GM13976 (cell line): ENCODE measurements at regions not wholly inside any gene's neighbourhood (a gene's known extent, or its start where the extent isn't known, plus 50 kb on each side); places are given as distances from the start of the nearest gene placed in this dataset.

Source experiments
- DNase-seq: peaks from one replicate; pipeline ENCODE4 v3.0.0; 2012; ENCODE audit warnings: low spot score
- CTCF ChIP-seq: IDR thresholded peaks from 2 replicates; pipeline ENCODE4 v1.5.1; 2012; ENCODE audit warnings: borderline replicate concordance, mild to moderate bottlenecking; ENCODE audit not compliant: insufficient read depth; ENCODE audit errors: extremely low read depth, missing control alignments, control extremely low read depth
- in situ Hi-C: fragments of 300-500 bp; cut with MboI; formaldehyde crosslinking; loops from one replicate; pipeline ENCODE4 v1.12.0; 2022; ENCODE audit warnings: low sequenced_read_pairs, mixed read lengths, inconsistent platforms; ENCODE audit not compliant: unreplicated experiment

GRCh38 chr18:26685438-26686157, 137.2 kb upstream of the KCTD1 start:
- in situ Hi-C loops, result no loop called here
- TF ChIP-seq CTCF, result no peak
- no peak for DNase-seq

DNA sequence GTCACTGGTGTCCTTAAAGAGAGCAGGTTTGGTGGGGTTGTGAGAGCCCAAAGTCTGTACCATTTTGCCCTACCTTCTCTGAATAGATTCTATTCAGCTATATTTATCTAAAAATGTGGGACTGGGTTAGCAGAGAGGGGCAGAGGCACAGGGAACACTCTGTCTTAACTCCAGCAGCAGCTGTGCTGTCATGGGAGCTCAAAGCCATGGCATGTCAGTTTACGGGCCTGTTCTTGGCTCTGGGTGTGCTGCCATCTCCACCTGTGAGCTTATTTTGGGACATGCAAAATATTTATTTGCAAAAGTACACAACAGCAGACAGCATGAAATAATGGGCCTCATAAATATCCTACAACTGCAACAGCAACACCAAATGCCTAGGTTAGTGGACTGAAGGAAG, 129.6 kb upstream of the KCTD1 start:
- in situ Hi-C loops, result no loop called here
- no peak for DNase-seq
- TF ChIP-seq CTCF, result no peak

DNA sequence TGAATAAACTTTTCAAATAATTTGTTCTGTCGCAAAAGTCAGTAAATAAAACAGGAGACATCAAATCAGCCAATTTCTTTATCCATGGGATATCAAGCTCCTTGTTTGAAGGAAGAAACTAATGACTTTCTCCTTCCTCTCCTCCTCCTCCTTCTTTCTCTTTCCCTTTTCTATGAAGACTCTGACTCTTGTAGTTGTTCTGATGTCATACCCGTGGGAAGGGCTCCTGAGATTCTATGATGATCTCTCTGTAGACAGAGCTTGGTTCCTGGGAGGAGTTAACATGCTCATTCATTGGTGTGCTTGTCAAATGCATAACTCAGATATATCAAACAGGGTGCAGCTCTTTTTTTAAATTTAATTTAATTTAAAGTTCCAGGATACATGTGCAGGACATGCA, 118.7 kb upstream of the KCTD1 start:
- DNase-seq, result no peak
- in situ Hi-C loops, result no loop called here
- no peak for TF ChIP-seq CTCF

GRCh38 chr18:26662996-26663395, 114.6 kb upstream of the KCTD1 start:
- no peak for TF ChIP-seq CTCF
- in situ Hi-C loops, result no loop called here
- DNase-seq, result no peak

- TF ChIP-seq CTCF, result no peak
- in situ Hi-C loops, result no loop called here
- DNase-seq, result no peak
These were observed 109.6 kb upstream of the KCTD1 start for GRCh38 chr18:26657631-26658581.

DNA sequence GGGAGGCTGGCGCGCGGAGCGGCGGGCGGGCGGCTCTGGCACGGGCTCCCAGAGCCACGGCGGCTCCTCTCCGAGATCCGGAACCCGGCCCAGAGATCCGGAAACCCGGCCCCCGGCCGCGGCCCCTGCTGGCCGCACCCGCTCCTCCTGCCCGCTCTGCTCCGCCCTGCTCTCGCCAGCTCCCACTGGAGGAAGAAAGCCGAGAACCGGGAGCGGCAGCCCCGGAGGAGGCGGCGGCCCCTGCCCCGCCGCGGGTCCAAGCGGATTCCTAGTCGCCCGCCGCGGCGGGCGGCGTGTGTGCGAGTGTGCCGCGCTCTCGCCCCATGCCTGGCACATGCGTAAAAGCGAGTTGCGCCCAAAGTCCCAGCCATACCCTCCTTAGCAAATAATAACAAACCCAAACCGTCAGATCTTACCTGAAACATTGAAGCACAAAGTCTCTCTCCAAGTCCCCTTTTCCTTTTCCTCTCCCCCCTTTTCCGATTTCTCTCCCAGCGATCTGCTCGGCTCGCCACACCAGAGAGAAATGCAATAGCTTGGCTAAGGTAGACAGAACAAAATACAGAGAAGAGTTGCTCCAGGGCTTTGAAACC, 108.7 kb upstream of the KCTD1 start:
- in situ Hi-C loops, result no loop called here
- peak; percentile 65 for DNase-seq
- TF ChIP-seq CTCF, result no peak
